Left colon (tissue), 2 donors: ENCODE measurements at regions not wholly inside any gene's neighbourhood (a gene's known extent, or its start where the extent isn't known, plus 50 kb on each side); places are given as distances from the start of the nearest gene placed in this dataset.
A peak's percentile ranks its signal among the peaks of the same experiment; 100 is the strongest.
"Not testable (repeated sequence)": the region's sequence is repeated elsewhere in the genome, so short reads cannot be mapped to it uniquely, and the experiment has no call there.

Experiments used
- ATAC-seq: fragments of 200-7000 bp; cut with Tn5 transposase; one replicate; pipeline ENCODE4 v1.9.1; 2020; ENCODE audit warnings: mild to moderate bottlenecking, moderate library complexity
- DNase-seq, 2 donors: peaks; one replicate each; pipeline ENCODE4 v3.0.0-alpha.2; 2020
- intact Hi-C, 2 donors: fragments of 100-400 bp; cut with DNase I in 1 of 2; cut with micrococcal nuclease in 1 of 2; formaldehyde crosslinking; loops; one replicate each; pipeline versions ENCODE4 v1.11.2 to v1.14.0; 2022; cut with DNase I, micrococcal nuclease
- donor health status: DM: no; HTN: no; CAD: no.
- donor health status: DM: yes; HTN: yes; CAD: no.

GRCh38 chr13:94917824-94918223 is 205.5 kb upstream of the SOX21 start:
- intact Hi-C loops: no loop called here
- no peak for ATAC-seq
- DNase-seq: no peak

DNA sequence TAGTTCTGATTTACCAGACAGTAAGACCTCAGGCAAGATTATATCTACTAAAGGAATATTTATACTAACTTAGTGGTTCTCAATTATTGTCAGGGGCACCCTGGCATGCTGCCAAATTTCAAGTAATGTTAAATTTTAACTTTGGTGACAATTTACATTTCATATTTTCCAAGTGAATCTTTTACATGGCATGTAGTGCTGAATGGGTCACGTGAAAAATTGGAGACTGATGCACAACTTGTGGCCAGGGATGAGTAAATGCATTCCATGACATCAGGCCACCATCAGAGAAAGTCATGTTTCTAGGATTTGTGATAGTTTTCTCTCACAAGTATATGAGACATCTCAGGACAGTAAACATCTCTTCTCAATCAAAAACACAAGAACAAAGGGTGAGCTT is 202.6 kb upstream of the SOX21 start:
- intact Hi-C loops: no loop called here
- ATAC-seq (no peak), DNase-seq (no peak)

DNA sequence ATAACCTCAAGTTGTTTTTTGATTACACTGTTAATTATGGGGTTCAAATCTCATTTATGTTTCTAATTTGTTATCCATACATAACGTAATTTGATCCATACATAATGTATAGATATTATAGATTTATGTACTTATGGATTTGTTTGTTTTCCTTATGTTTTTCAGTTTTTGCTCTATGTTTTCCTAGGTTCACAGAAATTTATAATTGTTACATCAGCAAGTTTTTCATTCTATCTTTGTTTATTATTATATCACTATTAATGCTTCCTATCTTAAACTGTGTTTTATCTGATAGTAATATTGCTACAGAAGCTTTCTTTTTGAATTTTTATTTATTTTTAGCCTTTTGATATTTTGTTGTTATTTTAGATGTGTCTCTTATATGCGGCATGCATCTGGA is 194.3 kb upstream of the SOX21 start:
- DNase-seq (no peak), ATAC-seq (no peak)
- intact Hi-C loops: no loop called here

DNA sequence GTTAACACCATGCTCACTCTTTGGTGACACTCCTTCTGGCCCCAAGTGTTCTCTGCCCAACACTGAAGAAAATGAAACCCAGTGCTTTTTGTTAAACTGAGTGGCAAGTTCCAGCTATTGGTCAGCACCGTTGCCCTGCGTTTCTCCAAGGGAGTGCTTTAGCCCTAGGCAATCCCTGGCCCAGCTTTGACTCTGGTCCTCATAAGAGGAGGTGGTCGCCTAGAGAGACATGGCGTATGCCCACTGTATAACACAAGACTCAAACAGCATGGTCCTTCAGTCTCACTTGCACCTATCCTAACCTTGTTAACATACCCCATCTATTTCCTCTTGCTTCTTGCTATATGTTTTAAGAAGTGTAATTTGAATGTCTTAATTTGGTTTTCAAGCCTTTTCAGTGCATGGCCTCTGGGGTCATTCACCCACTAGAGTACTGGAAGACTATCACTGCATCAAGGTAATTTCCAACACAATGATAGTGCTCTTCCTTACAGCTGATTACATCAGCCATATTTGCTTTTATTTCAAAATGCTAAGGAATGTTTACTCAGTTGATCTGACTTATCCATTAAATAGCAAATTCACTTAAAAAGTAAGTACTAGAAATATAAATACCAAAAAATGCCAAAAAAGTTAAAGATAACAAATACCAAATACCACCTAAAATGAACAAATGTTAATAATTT is 190.5 kb upstream of the SOX21 start:
- DNase-seq: no peak
- no peak for ATAC-seq
- intact Hi-C loops: no loop called here

- ATAC-seq (no peak), DNase-seq (no peak)
- intact Hi-C loops: no loop called here
Measured at GRCh38 chr13:94901070-94901469, 188.7 kb upstream of the SOX21 start.

DNA sequence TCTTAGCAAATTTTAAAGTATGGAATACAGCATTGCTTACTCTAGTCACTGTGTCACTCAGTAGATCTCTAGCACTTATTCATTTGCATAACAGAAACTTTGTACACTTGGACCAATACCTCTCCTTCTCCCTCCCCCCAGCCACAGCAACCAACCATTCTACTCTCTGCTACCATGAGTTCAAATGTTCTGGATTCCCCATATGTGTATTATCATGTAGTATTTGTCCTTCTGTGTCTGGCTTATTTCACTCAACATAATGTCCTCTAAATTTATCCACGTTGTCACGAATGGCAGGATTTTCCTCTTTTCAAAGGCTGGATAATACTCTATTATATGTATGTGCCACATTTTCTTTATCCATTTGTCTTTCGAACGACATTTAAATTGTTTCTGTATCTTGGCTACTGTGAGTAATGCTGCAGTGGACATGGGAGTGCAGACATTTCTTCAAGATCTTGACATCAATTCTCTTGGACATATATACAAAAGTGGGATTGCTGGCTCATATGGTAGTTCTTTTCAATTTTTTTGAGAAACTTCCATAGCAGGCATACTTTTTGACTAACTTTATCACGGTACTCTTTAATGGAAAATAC is 184.5 kb upstream of the SOX21 start:
- ATAC-seq: no peak
- intact Hi-C loops: no loop called here
- DNase-seq: no peak

GRCh38 chr13:94896238-94896637 is 183.9 kb upstream of the SOX21 start:
- no peak for ATAC-seq
- DNase-seq: no peak
- intact Hi-C loops: no loop called here

GRCh38 chr13:94886191-94886590 is 173.8 kb upstream of the SOX21 start:
- intact Hi-C loops: no loop called here
- DNase-seq: no peak
- no peak for ATAC-seq

DNA sequence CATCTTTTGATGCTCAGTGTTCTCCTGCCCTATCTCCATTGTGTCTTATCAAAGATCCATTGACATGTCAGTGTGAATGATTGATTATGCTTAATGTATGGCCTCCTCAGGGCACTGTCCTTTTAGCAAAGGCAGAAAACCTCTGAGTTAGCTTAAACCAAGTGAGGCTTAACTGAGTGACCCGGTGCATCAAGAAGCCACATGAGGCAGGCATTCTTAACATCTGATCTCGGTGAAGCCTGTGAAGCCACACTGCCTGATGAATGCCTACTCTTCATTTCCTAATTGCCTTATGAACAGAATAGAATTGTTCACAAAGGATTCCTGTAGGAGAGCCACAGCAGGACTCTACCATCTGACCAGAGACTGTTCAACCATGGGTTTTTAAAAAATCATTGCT is 168.1 kb upstream of the SOX21 start:
- intact Hi-C loops: no loop called here

GRCh38 chr13:94878602-94879165 is 166.3 kb upstream of the SOX21 start:
- DNase-seq: no peak
- ATAC-seq: no peak
- intact Hi-C loops: no loop called here

More for the DNA sequence above, 168.1 kb upstream of the SOX21 start:
- ATAC-seq (no peak), DNase-seq (no peak)

DNA sequence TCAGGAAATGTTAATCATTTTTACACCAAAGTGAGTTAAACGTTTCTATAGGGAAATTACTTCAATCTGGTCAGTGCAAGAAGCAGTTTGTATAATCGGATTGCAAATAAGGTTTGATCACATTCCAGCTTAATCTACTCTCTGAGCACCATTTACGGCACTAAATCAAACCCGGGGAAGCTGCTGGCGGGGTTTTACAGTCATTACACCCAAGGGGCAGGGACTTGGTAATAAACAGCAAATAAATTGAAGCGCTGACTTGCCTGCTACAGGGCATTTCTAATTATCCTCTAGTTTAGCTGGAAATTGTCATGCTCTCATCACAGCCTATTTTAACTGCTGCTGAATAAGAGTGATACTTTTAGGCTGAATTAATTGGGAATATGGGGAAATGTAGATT is 152.1 kb upstream of the SOX21 start:
- intact Hi-C loops: no loop called here

GRCh38 chr13:94860981-94861407 is 148.6 kb upstream of the SOX21 start:
- no peak for DNase-seq
- no peak for ATAC-seq
- intact Hi-C loops: no loop called here

More for the DNA sequence above, 152.1 kb upstream of the SOX21 start:
- DNase-seq (no peak), ATAC-seq (no peak)

- DNase-seq: no peak
- no peak for ATAC-seq
- intact Hi-C loops: no loop called here
Measured at GRCh38 chr13:94859811-94860210, 147.5 kb upstream of the SOX21 start.

GRCh38 chr13:94859278-94859691 is 146.9 kb upstream of the SOX21 start:
- intact Hi-C loops: no loop called here
- peak; percentile 23 to 41 for DNase-seq
- ATAC-seq: no peak

DNA sequence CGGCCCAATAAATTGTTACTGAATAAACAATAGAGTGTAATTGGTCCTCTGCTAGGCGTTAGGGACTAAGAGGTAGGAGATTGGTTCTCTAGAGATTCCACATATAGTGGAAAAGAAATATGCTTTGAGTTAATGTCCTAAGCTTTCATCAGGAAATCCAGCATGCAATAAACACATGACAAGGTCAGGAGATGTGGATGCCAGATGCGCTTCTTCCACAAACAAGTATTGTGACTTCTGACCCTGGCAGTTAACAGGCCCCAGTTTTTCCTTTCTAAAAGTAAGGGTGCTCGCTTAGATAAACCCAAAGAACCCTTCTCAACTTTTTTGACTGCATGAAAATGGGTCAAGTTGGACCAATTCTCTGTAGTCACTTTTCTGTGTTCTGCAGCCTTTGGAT is 146.5 kb upstream of the SOX21 start:
- intact Hi-C loops: no loop called here
- DNase-seq: no peak
- ATAC-seq: no peak

GRCh38 chr13:94854688-94855087 is 142.3 kb upstream of the SOX21 start:
- intact Hi-C loops: no loop called here
- no peak for ATAC-seq

GRCh38 chr13:94851576-94851975 is 139.2 kb upstream of the SOX21 start:
- intact Hi-C loops: no loop called here
- DNase-seq (no peak), ATAC-seq (no peak)

More at GRCh38 chr13:94854688-94855087, 142.3 kb upstream of the SOX21 start:
- no peak for DNase-seq

- ATAC-seq: no peak
- intact Hi-C loops: no loop called here
- DNase-seq: no peak
Measured at GRCh38 chr13:94849254-94849653, 136.9 kb upstream of the SOX21 start.

GRCh38 chr13:94842901-94843300 is 130.6 kb upstream of the SOX21 start:
- ATAC-seq: no peak
- intact Hi-C loops: no loop called here

DNA sequence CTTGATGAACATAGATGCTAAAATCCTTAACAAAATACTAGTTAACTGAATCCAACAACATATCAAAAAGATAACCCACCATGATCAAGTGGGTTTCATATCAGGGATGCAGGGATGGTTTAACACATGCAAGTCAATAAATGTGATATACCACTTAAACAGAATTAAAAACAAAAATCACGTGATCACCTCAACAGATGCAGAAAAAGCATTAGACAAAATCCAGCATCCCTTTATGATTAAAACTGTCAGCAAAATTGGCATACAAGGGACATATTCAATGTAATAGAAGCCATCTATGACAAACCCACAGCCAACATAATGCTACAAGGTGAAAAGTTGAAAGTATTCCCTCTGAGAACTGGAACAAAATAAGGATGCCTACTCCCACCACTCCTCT is 124.7 kb upstream of the SOX21 start:
- intact Hi-C loops, DNase-seq, ATAC-seq: not testable (repeated sequence)

More at GRCh38 chr13:94842901-94843300, 130.6 kb upstream of the SOX21 start:
- no peak for DNase-seq
